ENCODE measurements at regions not wholly inside any gene's neighbourhood (a gene's known extent, or its start where the extent isn't known, plus 50 kb on each side); places are given as distances from the start of the nearest gene placed in this dataset.

DNA sequence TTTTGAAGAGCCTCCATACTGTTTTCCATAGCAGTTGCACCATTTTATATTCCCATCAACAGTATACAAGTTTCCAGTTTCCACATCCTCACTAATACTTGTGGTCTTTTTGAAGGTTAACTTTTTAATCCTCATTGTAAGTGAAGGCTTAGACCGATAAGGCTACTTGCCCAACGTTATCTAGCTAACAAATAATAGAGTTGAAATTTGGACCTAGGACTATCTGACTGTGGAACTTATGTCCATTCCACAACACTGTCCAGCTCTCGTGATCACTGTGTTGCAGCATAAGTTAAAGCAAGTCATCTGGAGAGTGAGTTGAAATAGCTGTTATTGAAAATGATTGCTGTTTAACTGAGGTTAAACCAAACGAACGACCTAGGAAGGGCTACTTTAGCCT is 84.0 kb downstream of the ZNF92 start:
- TF ChIP-seq POLR2A (IDR thresholded peaks at IDR 0.05; ENCODE audit: low read depth, low read length) (no peak), POU2F2 (IDR thresholded peaks at IDR 0.05; ENCODE audit: low read depth, low read length) (no peak), POLR2AphosphoS5 (IDR thresholded peaks at IDR 0.05; ENCODE audit: low read depth, low read length) (no peak), SPI1 (IDR thresholded peaks at IDR 0.05; ENCODE audit: low read depth, low read length) (no peak), TAF1 (IDR thresholded peaks at IDR 0.05; ENCODE audit: low read depth, low read length) (no peak)
